Activated naive CD4-positive, alpha-beta T cell treated with Interleukin-2 at 50 U/mL for 16 hours (primary cell): ENCODE measurements at regions not wholly inside any gene's neighbourhood (a gene's known extent, or its start where the extent isn't known, plus 50 kb on each side); places are given as distances from the start of the nearest gene placed in this dataset.
A peak's percentile ranks its signal among the peaks of the same experiment; 100 is the strongest.

ENCODE experiments used
- DNase-seq: peaks from one replicate; pipeline ENCODE4 v3.0.0-alpha.2; 2020

DNA sequence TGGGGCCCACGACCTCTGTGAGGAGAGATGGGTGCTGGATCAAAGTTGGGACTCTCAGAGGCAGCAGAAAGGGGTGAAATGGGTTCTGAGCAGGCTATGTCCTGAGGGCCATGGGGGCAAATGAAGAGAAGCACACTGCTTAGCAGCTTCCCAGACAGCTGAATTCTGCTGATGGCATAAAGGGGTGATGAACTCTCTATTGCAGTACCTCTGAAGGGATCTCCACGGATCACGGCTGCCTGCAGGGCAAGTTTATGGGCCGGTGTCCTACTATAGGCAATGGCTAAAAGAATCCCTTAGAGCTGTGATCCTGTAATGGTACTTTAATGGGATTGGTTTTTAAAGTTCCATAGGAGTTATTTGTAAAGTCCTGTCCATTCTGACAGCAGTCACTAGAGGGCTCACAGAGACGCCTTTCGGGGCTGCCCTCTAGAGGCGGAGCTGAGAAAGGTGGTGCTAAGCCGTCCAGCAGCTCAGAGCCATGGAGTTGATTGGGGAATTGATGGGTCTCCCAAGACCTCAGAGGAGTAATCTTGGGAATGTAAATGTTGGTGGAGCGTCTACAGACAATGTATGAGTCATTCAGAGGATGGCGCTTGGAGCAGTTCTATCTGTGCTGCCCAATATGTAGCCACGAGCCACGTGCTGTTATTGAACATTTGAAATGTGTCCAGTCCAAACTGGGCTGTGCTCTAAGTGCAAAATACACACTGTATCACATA is 287.3 kb downstream of the COG6 start:
- DNase-seq: peak; percentile 75

DNA sequence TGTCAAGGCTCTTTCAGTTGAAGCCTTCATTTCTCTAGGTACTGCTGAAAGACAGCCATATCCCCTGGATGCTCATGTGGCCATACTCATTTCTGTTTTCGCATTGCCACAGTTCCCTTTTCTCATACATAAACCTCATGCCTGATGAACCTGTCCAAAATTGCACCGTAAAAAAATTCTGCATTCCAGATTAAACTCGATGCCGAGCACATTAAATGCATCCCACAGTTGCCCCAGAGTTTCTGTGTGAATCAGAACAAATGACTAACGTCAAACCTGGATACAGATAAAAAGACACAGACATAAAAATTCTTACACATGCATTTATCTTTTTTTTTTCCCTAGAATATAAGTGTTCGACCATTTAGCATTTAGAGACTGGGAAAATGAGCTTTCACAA is 288.2 kb downstream of the COG6 start:
- DNase-seq: no peak

- DNase-seq: no peak
Observed at GRCh38 chr13:39945226-39945625, 289.8 kb downstream of the COG6 start.

GRCh38 chr13:39946769-39947168 is 291.3 kb downstream of the COG6 start:
- DNase-seq: no peak

DNA sequence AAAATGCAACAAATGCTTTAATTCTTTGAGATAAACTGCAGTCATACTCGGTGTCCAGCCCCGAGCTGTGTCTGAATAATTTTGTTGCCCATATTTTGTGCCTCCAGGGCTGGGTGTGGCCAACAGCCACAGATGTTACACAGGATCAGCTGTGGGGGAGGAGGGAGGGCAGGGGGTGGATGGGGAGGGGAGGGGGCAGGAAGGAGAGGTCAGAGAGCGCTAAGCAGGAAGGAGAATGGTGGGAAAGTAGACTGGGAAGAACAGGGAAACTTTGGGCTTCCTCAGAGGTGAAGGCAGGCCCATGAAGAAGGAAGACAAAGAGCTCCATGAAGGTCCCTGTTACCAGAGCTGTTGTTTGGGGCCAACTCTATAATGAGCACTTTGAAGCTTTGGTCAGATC is 295.8 kb downstream of the COG6 start:
- DNase-seq: no peak

- no peak for DNase-seq
Observed at GRCh38 chr13:39952249-39953233, 297.1 kb downstream of the COG6 start.

- DNase-seq: no peak
Observed at GRCh38 chr13:39954476-39954875, 299.0 kb downstream of the COG6 start.

DNA sequence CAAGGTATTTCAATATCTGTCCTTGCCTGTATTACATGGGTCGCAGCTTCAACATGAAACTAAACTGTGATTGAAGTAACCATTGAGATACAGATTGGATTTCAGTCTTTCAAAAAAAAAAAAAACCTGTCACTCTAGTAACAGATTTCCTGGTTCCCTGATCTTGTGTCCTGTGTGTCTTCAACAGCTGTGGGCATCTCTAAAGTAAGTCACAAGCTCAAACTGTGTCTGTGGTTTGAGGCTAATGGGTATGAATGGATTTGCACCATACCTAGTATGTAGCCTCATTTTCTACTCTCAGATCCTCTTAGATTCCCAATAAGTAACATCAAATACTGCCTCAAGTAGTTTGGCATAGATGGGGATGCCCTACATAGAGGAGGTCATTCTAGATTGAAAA is 300.1 kb downstream of the COG6 start:
- DNase-seq: no peak

DNA sequence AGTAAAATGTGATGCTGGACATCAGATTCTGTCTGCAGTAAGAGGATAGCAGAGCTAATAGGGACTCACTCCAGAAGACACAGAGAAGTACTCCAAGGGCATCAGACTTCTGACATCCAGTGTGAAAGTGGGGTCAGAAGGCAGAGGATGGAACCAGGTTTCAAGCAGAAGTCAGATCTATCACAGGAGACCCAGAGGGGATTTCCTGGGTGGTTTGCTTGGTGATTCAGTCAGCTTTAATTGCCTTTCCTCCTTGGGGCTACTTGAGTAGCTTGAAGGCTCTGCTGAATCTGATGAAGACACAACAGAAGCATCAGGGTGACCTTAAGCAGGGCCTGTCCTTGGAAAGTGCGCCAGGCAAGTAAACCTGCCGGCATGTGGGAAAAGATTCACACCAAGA is 300.6 kb downstream of the COG6 start:
- DNase-seq: peak; percentile 37

DNA sequence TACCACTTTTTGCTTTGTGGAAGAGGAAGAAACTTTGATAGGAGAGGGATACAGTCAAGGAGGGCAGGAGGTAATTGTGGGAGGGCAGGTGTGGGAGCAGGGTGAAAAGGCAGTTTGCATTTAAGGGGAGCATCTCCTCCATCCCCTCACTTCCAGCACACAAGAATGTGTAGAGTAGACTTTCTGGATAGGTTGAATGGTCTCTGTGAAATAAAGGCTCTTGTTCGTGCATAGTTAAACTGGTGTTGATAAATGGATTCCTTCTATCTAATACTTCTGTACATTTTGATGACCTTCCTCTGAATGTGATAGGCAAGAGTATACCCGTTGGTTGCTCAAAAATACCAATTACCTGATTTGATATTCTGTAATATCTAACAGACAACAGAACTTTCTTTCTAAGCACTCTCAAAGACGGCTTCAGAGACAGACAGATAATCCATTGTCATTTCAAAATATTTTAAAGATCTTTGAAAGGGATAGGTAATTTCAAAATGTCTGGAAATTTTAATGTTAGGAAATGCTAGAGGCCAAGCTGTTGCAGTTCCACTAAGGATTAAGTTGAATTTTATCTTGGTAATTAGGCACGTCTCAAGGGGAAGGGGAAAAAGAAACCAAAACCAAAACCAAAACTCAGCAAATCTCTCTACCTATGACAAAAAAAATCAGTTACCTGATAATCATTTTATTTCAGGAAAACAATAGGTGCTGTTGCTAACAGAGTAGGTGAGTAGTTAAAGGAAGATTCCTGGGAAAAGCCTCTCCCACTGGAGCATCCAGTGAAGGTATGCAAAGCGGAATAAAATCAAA is 302.6 kb downstream of the COG6 start:
- no peak for DNase-seq

GRCh38 chr13:39959497-39960144 is 304.2 kb downstream of the COG6 start:
- DNase-seq: no peak

DNA sequence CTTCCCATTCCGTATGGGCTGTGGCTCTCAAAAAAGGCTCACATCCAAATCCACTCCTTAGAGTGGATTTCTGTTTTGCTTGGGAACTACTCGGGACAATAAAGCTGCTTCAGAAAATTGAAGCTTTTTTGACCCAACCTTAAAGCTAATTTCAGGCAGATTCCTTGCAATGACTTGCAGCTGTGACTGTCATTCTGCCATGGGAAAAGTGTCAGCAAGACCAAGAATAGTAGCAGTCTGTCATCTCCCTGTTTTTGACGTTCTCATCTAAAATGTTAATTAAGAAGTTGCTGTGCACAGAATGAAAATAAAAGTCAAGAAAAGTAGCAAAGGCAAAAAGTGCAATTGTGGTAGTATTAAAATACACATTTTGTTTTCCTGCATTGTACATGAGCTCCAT is 304.7 kb downstream of the COG6 start:
- DNase-seq: no peak

- DNase-seq: no peak
Observed at GRCh38 chr13:39961036-39961435, 305.6 kb downstream of the COG6 start.

DNA sequence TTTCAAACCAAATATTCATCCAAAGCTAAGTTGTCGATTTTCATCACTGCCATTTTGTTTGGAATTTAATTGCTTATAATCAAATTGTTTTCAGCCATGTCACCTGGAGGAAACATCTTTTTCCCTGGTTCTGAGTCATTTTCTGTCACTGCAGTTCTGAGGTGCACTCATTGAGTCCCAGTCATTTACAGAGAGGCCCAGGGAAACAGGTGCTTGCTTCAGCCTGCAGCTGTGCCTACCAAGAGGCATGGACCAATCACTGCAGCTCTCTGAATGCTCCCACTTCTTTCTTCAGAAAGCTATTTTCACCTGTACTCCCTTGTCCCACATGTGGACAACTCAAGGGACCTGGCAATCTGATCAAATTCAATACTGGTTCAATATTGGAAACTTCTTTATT is 308.1 kb downstream of the COG6 start:
- DNase-seq: no peak

DNA sequence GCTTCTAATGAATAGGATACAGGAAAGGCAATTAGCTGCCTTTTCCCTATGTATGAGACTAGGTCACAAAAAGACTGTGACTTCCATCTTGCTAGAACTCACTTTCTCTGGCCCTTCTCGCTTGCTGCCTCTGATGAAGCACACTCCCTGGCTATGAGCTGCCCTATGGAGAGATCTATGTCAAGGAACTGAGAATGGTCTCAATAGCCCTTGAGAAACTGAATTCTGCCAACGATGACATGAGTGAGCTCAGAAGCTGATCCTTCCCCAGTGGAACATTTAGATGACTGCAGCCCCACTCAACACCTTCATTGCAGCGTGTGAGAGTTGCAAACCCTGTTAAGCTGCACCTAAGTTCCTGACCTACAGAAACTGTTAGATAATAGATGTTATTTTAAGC is 309.8 kb downstream of the COG6 start:
- no peak for DNase-seq

DNA sequence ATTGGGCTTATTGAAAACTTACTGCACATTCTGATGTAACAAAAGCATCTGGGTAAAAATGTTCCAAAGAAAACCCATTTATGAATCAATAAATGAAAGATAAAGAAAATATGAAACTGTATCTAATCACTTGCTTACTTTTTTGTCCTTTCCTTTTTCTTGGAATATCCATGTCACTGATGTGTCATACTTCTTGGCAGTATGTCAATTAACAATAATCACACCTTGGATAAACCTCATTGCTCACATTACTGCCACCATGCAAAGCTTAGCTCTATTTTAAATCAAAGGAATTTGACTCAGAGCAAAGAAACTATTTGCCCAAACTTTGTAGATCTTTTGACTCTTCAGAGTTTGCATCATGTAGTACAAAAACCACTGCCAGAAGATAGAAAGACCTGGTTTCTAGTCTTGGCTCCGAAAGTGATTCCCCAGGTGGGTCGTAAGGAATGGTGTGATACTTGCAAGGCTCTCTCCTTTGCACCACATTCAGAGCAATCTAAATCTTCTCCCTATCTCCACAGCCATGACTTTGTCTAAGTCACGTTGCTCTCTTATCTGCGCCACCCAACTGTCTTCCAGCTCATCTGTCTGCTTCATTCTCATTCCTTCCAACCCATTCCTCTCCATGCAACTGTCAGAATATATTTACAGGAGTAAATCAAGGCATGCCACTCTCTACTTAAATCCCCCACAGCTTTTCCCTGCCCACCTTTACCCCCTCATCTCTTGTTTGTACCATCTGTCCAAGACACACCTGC is 311.9 kb downstream of the COG6 start:
- DNase-seq: no peak

- DNase-seq: no peak
Observed at GRCh38 chr13:39968646-39969475, 313.4 kb downstream of the COG6 start.

- no peak for DNase-seq
Observed at GRCh38 chr13:39970177-39970846, 314.9 kb downstream of the COG6 start.

- DNase-seq: no peak
Observed at GRCh38 chr13:39971526-39971925, 316.1 kb downstream of the COG6 start.

DNA sequence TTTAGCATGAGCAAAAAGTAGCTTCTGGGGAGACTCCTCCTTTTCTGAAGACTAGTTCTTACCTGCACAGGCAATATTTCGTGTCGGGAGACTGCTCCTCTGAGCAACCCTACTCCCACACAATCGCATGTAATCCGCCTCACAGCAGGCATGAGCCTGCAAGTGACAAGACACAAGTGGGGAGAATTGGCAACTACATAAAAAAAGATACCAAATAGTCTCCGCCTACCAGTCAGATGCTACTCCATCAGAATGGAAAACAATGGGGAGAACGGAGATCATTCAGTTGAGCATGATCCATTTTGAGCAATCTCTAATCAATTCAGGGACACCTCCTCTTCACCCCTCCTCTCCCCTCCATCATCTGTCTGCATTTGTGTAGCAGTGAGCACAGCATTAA is 321.0 kb downstream of the COG6 start:
- DNase-seq: no peak
